Caco-2 (cell line): ENCODE measurements at regions not wholly inside any gene's neighbourhood (a gene's known extent, or its start where the extent isn't known, plus 50 kb on each side); places are given as distances from the start of the nearest gene placed in this dataset.

ENCODE experiments used
- BruUV-seq: library from RNA; stranded (reverse); fragments of 400-500 nt; replicated peaks from 2 replicates; lab custom pipeline; 2021; lab: Mats Ljungman, UMichigan
- CTCF ChIA-PET: fragments of 300-600 bp; sonication (Branson Sonifier 250); formaldehyde crosslinking; loops from one replicate; lab custom pipeline; 2022; ENCODE audit warnings: antibody characterized with exemption; lab: Charles Lee
- POLR2A ChIA-PET: fragments of 300-600 bp; sonication (Branson Sonifier 250); formaldehyde crosslinking; loops from one replicate; lab custom pipeline; 2022; ENCODE audit warnings: antibody characterized with exemption; lab: Charles Lee
- DNase-seq, 2 experiments: peaks; one replicate each; pipeline versions ENCODE4 v3.0.0 to v3.0.0-alpha.2; 2020 to 2022
- H3K27me3 ChIP-seq: replicated peaks from 2 replicates; pipeline ENCODE4 v1.6.0; 2011; ENCODE audit warnings: low read length; ENCODE audit not compliant: control insufficient read depth, insufficient read depth
- H3K36me3 ChIP-seq: 2 replicates; pipeline ENCODE4 v1.5.1; 2011; ENCODE audit warnings: low read length; ENCODE audit not compliant: control insufficient read depth, insufficient read depth
- H3K4me1 ChIP-seq: fragments of 250-450 bp; sonication (Bioruptor Pico); 2 replicates; pipeline ENCODE4 v1.5.1; 2020; ENCODE audit warnings: mild to moderate bottlenecking
- H3K4me3 ChIP-seq: 2 replicates; pipeline ENCODE4 v1.5.1; 2011; ENCODE audit warnings: low read depth, mild to moderate bottlenecking, control low read depth, low read length
- H3K9me3 ChIP-seq: fragments of 250-450 bp; sonication (Bioruptor Pico); 2 replicates; pipeline ENCODE4 v1.5.1; 2020; ENCODE audit warnings: mild to moderate bottlenecking, moderate library complexity
- H3K27ac Mint-ChIP-seq: one replicate; pipeline ENCODE4 v1.8.0; 2022; ENCODE audit warnings: mixed read lengths; ENCODE audit not compliant: unreplicated experiment
- H3K27me3 Mint-ChIP-seq: one replicate; pipeline ENCODE4 v1.8.0; 2022; ENCODE audit warnings: mixed read lengths; ENCODE audit not compliant: insufficient read depth, unreplicated experiment
- H3K36me3 Mint-ChIP-seq: one replicate; pipeline ENCODE4 v1.8.0; 2022; ENCODE audit warnings: mild to moderate bottlenecking, mixed read lengths; ENCODE audit not compliant: insufficient read depth, unreplicated experiment
- H3K4me1 Mint-ChIP-seq: one replicate; pipeline ENCODE4 v1.8.0; 2022; ENCODE audit warnings: low read depth, mixed read lengths; ENCODE audit not compliant: unreplicated experiment
- H3K4me3 Mint-ChIP-seq: one replicate; pipeline ENCODE4 v1.8.0; 2022; ENCODE audit warnings: mild to moderate bottlenecking, moderate library complexity, mixed read lengths; ENCODE audit not compliant: unreplicated experiment
- H3K9me3 Mint-ChIP-seq: one replicate; pipeline ENCODE4 v1.8.0; 2022; ENCODE audit warnings: mixed read lengths; ENCODE audit not compliant: unreplicated experiment
- CTCF ChIP-seq, 2 experiments: fragments of 200-600 bp in 1 of 2; IDR thresholded peaks; 1 replicate in 1 of 2; 2 replicates in 1 of 2; pipeline versions ENCODE4 v1.5.1 to v1.8.0; 2011 to 2022; ENCODE audit warnings: antibody characterized with exemption in 1 of 2, control low read depth in 1 of 2, inconsistent platforms in 1 of 2, low read depth in 1 of 2, low read length in 1 of 2, mild to moderate bottlenecking in 1 of 2, moderate library complexity in 1 of 2; ENCODE audit not compliant: insufficient read depth in 1 of 2, severe bottlenecking in 1 of 2, unreplicated experiment in 1 of 2
- intact Hi-C: fragments of 100-400 bp; cut with micrococcal nuclease; formaldehyde crosslinking; loops from one replicate; pipeline ENCODE4 v1.10.0; 2022; ENCODE audit not compliant: unreplicated experiment

DNA sequence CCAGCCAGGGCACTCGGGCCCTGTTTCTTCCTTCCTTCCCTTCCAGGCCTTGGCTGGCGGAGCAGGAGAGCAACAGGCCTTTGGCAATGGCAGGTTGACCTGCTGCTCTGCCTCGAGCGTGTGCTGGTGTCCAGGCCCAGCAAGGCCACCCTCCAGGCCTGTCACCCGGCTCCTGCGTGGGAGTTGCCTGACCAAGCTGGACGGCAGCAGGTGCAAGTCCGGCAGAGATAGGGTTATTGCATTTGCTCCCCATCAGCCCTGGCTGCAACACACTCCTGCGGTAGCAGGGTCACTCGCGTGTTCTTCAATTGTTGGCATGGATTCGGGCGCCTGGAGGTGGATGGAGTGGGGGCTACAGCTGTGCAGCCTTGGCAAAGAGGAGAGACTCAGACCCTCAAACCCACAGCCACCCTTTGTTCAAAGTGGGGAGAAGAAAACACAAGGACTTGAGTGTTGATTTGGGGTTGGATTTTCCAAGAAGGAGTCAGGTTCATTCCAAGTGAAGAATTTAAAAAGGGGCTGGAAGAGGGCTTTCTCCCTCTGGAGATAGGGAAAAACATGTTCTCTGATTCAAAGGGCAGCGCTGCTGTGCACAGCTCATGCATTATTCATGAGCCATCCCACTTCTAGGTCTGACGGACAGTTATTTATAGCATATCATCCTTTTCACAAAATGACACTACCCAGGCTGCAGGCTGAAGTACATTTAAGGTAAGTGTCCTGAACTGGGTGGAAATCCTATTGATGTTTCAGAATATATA lies 64.2 kb upstream of the PITRM1 start:
- DNase-seq, result no peak
- Mint-ChIP-seq H3K4me3 (no peak overlapping the region), H3K9me3 (no peaks in the 10 kb centered on the region), H3K4me1 (no peaks in the 10 kb centered on the region), H3K27me3 (peaks cover 6% of the 10 kb centered on the region), H3K27ac (no peak overlapping the region), H3K36me3 (no peaks in the 10 kb centered on the region)
- ChIA-PET CTCF (no interaction called here), POLR2A (no interaction called here)
- intact Hi-C loops, result no loop called here
- TF ChIP-seq CTCF (IDR thresholded peaks at IDR 0.05; ENCODE audit: insufficient read depth in 1 of 2, low read depth in 1 of 2, low read length in 1 of 2, severe bottlenecking in 1 of 2, unreplicated experiment in 1 of 2), result no peak
- Histone ChIP-seq H3K9me3 (no peaks in the 10 kb centered on the region), H3K27me3 (no peaks in the 10 kb centered on the region), H3K4me3 (no peak overlapping the region), H3K4me1 (no peaks in the 10 kb centered on the region), H3K36me3 (no peaks in the 10 kb centered on the region)
- BruUV-seq, result no TSS peak

DNA sequence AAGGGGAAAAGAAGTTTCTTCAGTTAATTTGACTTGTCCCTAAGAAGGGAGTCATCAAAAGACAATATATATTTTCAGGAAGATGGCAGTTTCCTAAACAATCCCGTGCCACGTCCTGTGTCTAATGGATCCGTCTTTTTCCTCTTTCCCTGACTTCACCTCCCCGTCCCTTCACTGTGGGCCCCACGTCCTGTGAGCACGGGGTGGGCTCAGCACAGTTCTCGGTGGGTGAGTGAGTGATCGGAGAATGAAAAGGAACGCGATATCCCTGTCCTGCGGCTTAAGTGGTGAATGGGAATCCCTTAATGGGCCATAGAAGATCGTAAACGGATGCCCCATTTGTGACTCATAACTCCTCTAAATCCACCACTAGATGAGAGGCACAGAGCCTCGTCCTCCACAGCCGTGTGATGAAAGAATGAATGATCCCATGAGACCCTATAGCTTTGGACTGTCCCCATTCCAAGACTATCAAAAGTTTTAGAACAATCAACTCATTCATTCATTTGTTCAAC lies 63.5 kb upstream of the PITRM1 start:
- no peak for DNase-seq
- no peaks in the 10 kb centered on the region for H3K9me3 Mint-ChIP-seq
- no peak overlapping the region for H3K4me3 Mint-ChIP-seq
- Histone ChIP-seq H3K36me3 (no peaks in the 10 kb centered on the region), H3K4me1 (no peaks in the 10 kb centered on the region), H3K27me3 (no peaks in the 10 kb centered on the region), H3K9me3 (no peaks in the 10 kb centered on the region), H3K4me3 (no peak overlapping the region)
- no peak overlapping the region for H3K27ac Mint-ChIP-seq
- peaks cover 6% of the 10 kb centered on the region for H3K27me3 Mint-ChIP-seq
- ChIA-PET CTCF (no interaction called here), POLR2A (no interaction called here)
- no peaks in the 10 kb centered on the region for H3K4me1 Mint-ChIP-seq
- intact Hi-C loops, result no loop called here
- no TSS peak for BruUV-seq
- no peak for TF ChIP-seq CTCF (IDR thresholded peaks at IDR 0.05; ENCODE audit: insufficient read depth in 1 of 2, low read depth in 1 of 2, low read length in 1 of 2, severe bottlenecking in 1 of 2, unreplicated experiment in 1 of 2)
- no peaks in the 10 kb centered on the region for H3K36me3 Mint-ChIP-seq

- POLR2A ChIA-PET, result no interaction called here
- intact Hi-C loops, result no loop called here
- no peak for TF ChIP-seq CTCF (IDR thresholded peaks at IDR 0.05; ENCODE audit: insufficient read depth in 1 of 2, low read depth in 1 of 2, low read length in 1 of 2, severe bottlenecking in 1 of 2, unreplicated experiment in 1 of 2)
- H3K36me3 Mint-ChIP-seq, result no peaks in the 10 kb centered on the region
- no TSS peak for BruUV-seq
- H3K4me3 Mint-ChIP-seq, result no peak overlapping the region
- CTCF ChIA-PET, result no interaction called here
- H3K9me3 Mint-ChIP-seq, result no peaks in the 10 kb centered on the region
- no peak for DNase-seq
- Histone ChIP-seq H3K36me3 (no peaks in the 10 kb centered on the region), H3K27me3 (no peaks in the 10 kb centered on the region), H3K4me1 (no peaks in the 10 kb centered on the region), H3K4me3 (no peak overlapping the region), H3K9me3 (no peaks in the 10 kb centered on the region)
- H3K27ac Mint-ChIP-seq, result no peak overlapping the region
- peaks cover 6% of the 10 kb centered on the region for H3K27me3 Mint-ChIP-seq
- H3K4me1 Mint-ChIP-seq, result no peaks in the 10 kb centered on the region
Measured at GRCh38 chr10:3235395-3235794, 62.8 kb upstream of the PITRM1 start.
